Stimulated activated CD8-positive, alpha-beta memory T cell treated with anti-CD3 and anti-CD28 coated beads, Interleukin-7, amount 100 ng/mL, for 24 hours (primary cell): ENCODE measurements at regions not wholly inside any gene's neighbourhood (a gene's known extent, or its start where the extent isn't known, plus 50 kb on each side); places are given as distances from the start of the nearest gene placed in this dataset.
"Not testable (repeated sequence)": the region's sequence is repeated elsewhere in the genome, so short reads cannot be mapped to it uniquely, and the experiment has no call there.

ENCODE experiments used
- DNase-seq: peaks from one replicate; pipeline ENCODE4 v3.0.0-alpha.2; 2020; ENCODE audit warnings: low read depth

DNA sequence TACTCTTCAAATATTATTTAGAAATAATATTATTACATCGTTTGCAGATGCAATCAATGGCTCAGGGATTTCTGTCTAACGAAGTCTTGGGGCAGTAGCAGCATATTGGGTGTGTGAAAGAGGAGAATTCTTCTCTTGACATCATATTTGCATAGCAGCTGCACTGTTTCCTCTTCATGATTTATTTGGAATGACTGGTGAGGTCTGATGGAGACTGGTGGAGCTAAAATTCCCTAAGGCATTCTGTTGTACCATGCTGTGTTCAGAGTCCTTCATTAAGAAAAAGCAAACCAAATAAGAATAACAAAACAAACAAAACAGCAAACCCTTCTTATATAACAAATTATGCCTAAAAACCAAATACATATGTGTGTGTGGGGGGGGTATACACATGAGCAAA lies 177.6 kb downstream of the DIRAS2 start:
- DNase-seq: no peak

DNA sequence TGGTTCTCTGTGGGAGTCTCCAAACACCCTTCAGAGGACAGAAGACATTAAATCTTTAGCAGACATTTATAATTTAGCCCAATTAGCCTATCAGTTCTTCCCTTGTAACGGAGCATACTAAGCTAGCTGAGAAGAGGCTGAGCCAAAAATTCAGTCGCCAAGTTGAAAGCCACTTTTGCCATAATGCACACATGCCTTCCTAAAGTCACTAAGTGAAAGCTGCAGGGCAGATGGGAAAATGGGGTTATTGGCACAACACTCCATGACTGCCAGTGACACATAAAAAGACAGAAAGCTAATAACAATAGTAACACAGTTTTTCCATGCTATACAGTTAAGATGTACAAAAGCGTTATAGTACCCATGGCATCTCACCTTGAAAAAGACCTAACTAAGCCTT lies 176.2 kb downstream of the DIRAS2 start:
- no peak for DNase-seq

DNA sequence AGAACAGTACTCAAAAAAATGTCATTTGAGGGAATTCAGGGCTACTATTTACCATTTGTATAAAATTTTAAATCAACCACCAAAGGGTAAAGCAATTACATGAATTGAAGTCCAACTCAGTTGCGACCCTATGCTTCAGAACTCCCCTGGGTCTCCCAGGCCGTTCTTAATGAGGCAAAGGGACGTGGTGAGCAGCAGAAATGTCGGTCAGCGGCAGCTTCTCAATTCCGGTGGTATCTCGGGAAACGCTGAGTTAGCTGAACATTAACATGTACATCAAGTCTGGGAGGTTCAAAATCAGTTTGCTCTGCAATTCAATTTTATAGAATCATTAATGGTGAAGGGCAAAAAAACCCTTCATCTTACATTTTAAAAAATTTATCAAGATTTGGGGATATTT lies 173.2 kb downstream of the DIRAS2 start:
- DNase-seq: no peak

DNA sequence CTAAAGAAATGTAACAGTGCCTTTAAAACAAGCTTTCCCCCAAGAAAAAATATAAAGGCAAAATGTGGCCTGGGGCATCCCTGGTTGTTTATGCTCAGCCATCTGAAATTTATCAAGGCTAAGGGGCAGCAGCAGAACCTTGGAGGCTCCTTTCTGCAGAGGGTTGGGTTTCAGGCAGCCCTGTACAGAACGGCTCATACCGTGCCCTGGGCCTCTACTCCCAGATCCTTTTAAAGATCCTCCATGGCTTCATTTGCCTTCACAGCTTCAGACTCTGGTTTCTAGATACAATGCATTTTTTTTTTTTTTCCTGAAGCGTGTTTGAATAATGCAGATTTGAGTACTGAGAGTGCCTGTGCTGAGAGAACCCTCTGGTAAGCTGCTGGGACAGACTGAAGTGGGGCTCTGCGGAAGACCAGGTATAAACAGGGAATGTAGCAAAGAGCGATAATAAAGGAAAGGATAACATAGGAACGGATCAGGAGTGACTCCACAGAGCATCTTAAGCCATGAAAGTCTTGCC lies 172.7 kb downstream of the DIRAS2 start:
- no peak for DNase-seq

DNA sequence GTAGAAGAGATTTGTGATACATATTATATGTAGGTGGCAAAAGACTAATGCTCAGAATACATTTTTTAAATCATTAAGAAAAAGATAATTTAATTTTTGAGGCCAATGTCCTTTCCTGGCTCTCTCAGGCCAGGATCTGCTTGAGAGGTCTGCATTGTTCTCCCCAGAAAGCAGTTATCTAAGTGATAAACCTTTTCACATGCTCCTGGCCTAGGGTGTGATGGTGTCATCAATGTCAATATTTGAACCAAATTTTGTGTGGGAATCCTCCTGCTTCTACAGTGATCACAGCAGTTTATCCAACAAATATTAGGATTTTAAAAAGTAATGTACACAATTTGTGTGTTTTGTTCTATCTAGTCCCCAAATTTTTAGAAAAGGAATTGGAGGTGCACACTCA lies 166.6 kb downstream of the DIRAS2 start:
- no peak for DNase-seq

DNA sequence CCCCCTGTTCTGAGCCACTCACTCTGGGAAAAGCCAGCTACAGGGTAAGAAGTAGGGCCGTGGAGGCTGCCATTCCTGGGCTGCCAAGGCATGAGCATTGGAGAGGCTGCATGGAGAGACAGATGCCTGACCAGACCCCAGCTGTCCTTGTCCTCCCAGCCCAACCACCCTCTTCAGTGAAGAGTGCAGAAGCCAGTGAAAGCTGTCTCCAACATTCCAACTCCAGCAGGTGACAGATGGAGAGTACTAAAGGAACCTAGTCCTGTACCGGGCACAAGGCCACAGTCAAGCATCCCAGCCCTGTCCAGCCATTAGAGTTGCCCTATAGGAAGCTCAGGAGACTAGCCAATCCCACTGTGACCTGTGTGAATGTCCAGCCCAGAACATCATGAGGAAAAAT lies 165.1 kb downstream of the DIRAS2 start:
- DNase-seq: no peak

DNA sequence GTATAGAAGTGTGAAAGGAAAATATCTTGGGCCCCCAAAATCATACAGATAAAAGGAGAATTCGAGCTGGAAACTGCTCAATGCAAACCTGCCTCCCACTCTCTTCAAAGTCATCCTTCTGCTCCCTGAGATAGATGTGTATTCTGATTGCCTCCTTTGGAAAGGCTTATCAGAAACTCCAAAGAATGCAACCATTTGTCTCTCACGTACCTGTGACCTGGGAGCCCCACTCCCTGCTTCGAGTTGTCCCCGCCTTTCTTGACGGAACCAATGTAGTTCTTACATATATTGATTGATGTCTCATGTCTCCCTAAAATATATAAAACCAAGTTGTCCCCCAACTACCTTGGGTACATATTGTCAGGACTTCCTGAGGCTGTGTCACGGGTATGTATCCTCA lies 163.8 kb downstream of the DIRAS2 start:
- DNase-seq: no peak

DNA sequence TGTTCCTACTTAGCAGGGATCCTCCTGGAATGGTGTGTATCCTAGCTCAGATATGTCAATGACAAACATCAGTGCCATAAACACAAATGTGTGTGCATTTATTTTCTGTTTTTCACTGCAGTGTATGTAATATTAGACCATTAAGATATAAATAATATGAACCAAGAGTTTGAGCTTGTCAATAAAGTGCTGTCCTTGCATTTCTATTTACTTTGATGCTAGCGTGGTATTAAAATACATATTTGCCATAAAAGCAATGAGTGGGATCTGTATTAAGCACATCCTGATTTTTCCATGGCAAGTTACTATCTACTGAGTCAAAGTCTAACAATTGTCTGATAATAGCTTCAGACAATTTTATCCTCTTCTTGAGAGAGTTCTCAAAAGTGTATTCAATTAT lies 157.6 kb downstream of the DIRAS2 start:
- no peak for DNase-seq

DNA sequence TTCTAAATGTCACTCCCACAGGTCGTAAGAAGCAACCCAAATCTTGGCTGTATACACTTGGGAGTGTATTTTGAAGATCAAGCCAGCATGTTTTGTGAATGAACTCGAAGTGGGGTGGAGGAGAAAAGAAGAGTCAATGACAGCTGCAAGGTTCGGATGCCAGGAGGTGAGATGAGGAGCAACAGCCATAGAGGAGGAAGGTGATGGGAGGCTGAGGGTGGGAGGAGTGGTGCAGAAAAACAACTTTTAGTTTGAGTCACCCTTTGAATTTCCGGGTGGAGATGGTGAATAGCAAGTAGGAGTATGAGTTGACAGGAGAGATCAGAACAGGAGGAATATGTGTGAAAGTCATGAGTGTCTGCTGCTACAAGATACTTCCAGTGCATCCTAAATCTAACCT lies 153.6 kb downstream of the DIRAS2 start:
- DNase-seq: no peak

DNA sequence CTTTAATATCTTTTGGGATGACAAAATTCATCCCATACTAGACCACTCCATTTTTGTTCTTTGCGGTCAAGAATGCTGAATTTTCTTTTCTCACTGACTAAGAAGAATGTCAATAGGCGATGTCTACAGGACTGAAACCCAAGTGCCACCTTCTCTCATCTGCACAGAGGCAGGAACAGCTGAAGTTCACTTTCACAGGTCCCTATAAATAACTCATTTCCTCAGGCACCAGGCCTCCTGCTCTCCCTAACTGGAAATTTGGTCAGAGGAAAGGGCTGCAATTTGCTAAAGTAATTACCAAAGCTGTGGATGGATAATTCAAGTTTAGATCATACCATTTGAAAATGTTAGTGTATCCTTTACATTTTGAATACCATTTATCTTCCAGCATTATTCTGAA lies 142.9 kb downstream of the DIRAS2 start:
- DNase-seq: no peak

DNA sequence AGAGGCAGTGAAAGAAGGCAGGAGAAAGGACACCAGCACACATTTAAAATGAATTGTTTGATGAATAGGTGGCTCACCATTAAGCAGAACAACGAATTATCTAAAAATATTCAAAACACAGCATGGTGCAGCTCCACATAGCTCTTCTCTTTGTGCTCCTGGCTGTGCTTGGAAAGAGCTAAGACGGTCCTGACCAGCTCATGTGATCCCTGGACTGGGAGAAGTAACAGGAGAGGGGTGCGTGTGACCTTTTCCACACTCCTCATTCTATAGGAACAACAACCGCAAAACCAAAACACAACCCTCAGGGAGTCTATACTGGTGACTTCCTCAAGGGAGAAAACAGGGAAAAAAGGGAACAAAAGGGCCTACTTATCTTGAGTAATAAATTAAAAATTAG lies 140.5 kb downstream of the DIRAS2 start:
- DNase-seq: no peak

DNA sequence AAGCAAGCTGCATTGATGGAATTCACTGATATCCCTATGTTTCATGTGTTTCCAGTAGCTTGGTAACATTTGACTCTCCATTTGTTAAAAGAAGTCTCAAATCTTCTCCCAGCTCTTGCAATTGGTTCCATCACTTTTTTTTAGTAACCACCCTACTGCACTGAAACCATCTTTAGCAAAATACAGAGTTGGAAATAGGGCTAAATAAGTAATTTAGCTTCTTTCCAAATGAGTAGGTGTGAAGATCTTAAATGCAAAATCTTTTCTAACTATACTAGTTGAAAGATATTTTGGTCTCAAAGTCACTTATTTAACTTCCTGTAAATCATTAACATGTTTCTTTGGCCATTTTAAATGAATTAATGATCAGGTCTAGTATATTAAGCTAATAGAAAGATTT lies 138.1 kb downstream of the DIRAS2 start:
- DNase-seq: no peak

DNA sequence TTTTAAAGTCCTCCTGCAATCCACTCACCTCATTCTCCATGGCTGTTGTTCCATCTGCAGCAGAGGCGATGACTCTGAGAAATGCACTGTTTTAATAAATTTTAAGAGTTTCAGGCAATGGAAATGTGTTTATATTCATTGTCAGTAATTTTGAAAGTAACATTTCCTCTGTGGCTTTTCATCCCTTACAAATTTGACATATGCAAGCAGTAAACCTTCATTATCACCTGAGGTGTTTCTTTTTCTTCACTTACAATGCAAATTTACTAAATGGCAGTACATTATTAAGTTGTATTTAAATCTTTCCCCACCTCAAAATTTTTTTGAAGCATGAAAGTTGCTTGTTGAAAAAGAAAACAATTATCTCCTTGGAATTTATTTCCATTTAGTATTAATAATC lies 136.9 kb downstream of the DIRAS2 start:
- DNase-seq: no peak

DNA sequence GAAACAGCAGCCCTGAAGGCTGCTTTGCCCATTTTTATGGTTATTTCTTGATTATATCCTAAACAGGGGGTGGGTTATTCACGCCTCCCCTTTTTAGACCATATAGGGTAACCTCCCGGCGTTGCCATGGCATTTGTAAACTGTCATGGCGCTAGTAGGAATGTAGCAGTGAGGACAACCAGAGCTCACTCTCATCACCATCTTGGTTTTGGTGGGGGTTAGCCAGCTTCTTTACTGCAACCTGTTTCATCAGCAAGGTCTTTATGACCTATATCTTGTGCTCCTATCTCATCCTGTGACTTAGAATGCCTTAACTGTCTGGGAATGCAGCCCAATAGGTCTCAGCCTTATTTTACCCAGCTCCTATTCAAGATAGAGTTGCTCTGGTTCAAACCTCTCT lies 136.2 kb downstream of the DIRAS2 start:
- not testable (repeated sequence) for DNase-seq

DNA sequence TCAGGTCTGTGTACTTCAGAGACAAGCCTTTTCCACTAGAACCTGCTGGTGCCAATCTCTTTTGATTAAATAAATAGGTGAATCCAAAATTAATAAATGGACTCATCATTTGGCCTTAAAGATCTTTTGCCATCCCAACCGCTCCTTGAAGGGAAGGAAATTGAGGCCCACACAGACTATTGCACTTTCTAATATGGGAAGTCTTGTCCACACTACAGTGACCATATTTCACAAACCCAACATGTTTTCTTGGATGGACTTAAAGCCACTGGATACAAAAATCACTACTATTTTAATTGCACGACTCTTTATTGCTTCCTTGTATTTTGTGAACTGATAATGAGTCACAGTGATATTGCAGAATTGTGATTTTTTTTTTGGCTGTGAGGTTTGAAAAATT lies 135.0 kb downstream of the DIRAS2 start:
- DNase-seq: no peak

DNA sequence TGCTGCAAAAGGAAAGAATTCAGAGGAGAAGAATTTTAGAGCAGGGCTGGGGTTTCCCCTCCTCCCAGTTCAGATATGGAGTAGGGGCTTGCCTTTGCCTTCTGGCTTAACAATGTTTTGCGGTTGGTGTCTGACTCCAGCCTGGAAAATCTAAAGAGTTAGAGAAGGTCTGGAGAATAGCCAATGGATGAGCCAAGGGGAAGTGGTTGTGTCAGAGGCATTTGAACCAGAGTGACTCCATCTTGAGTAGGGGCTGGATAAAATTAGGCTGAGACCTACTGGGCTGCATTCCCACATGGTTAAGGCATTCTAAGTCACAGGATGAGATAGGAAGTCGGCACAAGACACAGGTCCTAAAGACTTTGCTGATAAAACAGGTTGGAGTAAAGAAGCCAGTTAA lies 133.7 kb downstream of the DIRAS2 start:
- no peak for DNase-seq

DNA sequence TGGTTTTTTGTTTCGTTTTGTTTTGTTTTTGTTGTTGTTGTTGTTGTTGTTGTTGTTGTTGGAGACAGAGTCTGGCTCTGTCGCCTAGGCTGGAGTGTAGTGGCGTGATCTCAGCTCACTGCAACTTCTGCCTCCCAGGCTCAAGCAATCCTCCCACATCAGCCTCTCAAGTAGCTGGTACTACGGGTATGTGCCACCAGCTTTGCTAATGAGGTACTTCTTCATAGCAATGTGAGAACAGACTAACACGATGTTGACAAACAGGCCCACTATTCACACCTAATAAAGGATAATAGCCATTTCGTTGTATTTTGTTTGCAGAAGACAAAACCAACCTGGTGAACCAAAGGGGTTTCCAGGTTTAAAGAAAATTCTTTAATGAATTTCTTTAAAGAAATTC lies 130.9 kb downstream of the DIRAS2 start:
- no peak for DNase-seq

DNA sequence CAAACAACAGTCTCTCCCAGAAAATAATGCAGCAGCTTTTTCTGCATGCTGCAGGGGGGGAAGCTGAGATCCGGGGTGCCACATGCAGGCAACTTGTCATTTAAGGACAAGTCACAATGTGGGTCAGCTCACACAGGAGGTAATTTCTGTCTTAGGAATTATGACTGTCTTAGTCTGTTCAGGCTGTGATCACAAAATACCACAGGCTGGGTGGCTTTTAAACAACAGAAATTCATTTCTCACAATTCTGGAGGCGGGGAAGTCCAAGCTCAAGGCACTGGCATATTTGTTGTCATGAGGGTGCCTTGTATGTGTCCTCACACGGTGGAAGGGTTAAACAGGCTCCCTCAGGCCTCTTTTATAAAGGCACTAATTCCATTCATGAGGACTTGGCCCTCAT lies 127.7 kb downstream of the DIRAS2 start:
- DNase-seq: no peak

DNA sequence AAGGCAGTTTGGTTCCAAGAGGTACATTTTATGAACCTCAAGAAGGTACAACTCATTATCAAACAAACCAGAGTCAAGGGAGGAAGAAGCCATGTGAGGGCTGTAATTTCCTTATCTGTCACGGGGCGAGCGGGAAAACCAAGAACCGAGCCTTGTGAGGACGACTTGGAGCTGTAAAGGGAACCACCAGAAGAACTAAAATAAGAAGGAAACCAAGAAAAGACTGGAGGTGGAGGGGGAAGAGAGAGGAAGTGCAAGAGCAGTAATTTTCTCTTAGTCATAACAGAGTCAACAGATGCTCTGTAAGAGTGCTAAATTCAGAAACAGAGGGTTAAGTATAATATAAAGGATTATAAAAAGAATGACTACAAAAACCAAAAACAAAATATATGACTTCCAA lies 127.1 kb downstream of the DIRAS2 start:
- no peak for DNase-seq

DNA sequence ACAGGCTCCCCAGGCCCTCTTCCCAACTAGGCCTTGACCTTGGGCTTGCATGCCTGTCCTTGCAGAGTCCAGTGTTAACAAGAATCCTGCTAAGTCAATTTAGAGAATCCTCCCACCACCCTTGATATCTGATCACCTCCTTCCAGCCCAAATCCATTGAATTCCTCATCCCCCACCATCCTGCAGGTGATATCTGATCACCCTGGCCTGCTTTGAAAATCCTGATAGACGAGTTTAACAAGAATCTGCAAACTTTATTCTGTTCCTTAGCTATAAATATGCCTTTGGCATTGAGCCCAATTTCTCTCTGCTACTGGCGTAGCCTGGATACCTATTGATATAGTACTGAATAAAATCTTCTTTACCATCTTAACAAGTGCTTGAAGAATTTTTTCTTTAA lies 125.5 kb downstream of the DIRAS2 start:
- DNase-seq: no peak

DNA sequence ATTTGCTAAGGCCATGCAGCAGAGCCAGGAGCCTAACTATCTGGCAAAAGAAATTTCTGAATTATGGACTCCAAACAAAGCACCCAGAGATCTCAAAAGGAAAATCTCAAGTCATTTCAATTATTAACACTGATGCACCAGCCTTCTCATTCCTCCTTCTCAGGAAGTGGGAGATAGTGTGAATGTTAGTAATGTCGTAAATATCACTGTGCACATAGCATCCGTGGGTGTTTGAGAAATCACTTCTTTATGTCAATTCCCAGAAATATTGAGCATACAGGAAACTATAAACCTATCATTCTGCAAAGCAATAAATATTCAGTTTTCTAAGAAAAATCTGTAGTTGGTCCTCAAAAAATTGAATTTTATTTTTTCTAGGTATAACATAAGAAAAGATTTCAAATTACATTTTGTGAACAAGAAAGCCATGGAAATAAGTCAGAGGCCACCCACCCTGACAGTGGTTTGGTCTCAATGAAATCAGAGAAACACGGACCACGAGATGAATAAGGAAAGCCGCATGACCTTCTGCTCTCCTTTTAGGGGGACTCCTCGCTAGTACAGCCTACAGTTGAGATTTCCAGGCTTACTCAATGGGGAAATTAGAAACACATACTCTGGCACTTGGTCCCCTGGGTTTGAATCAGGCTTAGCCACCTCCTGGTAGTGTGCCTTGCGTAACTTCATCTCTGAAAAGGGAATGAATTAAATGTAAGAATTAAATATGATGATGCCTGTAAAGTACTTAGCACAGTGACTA lies 120.6 kb downstream of the DIRAS2 start:
- no peak for DNase-seq

DNA sequence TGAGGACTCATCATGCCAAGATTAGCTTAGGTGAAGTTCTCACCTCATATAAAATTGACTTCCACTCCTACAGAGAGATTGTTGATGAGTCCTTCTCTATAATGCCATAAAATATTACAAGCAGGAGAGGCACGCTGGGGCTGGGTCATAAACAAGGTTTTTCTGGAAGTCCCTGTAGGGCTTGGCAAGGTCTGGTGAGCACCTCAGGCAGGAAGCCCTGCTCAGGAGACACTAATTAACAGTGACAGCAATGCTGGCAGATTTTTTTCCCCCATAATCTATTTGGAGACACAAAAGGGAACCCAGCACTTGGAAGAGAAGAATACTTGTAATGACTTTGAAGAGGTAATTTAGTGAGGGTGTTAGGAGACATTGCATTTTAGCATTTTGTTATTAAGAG lies 118.7 kb downstream of the DIRAS2 start:
- no peak for DNase-seq

DNA sequence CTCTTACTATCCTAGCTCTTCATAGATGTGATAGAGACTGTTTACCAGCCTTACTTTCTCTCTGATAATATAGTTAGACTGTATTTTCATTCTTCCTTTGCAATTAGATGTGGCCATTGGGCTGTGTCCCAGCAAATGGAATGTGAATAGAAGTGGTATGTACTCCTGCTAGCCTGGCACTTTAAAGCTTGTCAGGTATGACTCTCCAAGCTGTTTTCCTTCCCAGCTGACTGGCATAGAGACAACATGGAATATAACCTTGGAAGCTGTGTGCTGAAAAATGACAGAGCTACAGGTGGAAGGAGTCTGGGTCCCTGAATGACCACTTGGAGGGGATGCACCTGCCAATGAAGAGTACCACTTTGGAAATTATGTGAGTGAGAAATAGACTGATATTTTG lies 116.2 kb downstream of the DIRAS2 start:
- DNase-seq: no peak

DNA sequence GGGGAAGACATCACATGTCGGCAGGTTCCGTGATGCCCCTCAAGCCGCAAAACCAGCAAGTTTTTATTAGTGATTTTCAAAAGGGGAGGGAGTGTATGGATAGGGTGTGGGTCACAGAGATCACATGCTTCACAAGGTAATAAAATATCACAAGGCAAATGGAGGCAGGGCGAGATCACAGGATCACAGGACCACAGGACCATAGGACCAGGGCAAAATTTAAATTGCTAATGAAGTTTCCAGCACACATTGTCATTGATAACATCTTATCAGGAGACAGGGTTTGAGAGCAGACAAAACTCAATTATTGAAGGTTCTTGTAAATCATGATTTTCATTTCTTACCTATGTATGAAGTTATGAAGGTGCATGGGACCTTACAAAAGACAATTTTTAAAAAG lies 106.5 kb downstream of the DIRAS2 start:
- DNase-seq: not testable (repeated sequence)
